ENCODE measurements at regions not wholly inside any gene's neighbourhood (a gene's known extent, or its start where the extent isn't known, plus 50 kb on each side); places are given as distances from the start of the nearest gene placed in this dataset.

DNA sequence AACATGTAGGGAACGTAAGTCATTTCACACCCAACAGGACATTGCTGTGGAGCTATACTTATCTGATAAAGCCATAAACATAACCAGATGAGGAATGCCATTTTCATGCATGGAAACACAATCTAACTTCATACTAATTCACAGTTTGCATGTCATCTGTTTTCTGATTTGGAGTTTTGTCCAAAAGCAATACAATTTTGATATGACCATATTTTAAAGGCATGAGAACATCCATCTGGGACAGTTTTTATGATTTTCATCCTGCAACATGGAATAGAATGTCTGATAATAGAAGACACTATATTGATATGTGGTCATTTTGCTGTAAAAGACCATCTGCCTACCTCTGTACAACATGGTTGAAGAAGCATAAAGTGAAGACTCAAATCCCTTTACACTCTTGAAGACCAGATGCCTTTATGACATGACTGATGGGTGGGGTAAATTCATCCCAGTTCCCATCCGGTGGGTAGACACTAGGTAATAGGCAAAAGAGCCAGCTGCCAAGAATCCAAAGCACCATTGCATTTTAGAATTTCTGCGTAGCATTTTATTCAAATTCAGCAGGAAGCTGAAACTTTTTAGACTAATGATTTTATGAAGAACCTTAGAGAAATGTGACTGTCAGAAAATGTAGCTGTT lies 309.8 kb downstream of the LMO7 start:
- DNase-seq (ENCODE audit: low read depth in 3 of 3), result no peak

DNA sequence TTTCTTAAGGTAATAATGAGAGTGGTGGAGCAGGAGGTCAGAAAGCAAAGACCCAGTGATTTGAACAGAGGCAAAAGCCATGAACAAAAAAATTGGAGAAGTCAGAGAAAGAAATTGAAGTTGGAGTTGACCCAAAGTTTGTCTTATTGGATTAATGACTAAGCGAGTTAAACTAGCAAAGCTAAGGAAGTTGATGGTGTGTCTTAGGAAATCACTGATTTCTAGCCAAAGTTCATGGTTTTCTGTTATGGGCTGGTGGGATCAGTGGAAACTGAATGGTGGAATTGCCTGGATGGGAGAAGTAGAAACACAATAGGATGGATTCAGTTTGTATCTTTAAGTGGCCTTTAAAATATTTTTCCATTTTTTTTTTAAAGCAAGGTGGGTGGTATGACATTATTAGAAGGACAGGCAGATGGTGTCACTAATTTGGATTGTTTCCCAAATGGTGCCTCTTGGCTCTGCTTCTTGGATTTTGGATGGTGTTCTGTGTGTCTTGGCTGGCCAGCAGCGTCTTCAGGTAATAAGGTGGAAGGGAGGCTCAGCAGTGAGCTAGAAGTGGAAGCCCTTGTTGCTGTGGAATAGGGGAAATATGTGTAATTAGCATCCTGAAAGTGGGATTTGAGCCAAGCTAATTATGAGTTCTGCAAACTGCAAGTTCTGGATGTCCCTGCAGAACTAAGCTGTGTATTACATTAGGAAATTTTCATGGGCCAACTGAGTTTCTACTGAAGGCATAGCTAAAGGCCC lies 302.9 kb downstream of the LMO7 start:
- no peak for DNase-seq (ENCODE audit: low read depth in 3 of 3)

DNA sequence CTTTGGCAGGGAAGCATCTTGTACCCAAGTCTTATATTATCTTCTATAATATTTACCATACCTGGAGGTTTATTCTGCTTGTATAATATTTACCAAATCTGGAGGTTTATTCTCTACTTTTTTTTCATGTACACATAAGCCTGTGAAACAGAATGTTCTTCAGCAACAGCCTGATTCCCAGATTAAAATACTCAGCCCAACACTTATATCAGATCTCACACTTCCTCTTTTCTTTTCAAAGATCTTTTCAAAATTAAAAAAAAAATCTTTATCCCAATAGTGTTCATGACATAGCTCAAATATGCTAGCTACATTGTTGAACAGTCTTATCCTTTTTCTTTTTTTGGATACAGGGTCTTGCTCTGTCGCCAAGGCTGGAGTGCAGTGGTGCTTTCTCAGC lies 300.7 kb downstream of the LMO7 start:
- no peak for DNase-seq (ENCODE audit: low read depth in 3 of 3)

- DNase-seq (ENCODE audit: low read depth in 3 of 3), result no peak
Observed at GRCh38 chr13:75935805-75936204, 299.7 kb downstream of the LMO7 start.

DNA sequence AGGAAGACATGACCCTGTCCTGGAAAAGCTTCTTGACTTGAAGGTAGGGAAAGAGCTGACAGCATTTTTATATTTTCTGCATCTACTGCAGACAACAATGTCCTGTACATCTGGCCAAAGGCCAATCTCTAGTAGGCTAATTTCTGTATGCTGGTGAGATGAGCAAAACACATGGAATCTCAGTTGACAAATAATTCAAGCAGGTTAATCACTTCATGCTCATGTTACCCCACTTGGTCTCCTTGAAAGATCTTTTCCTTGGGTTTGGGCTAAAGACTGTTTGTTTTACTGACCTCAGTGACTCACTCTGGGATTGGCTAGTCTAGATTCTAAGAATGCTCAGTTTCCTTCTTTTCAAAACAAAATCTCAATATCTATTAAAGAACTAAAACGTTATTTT lies 298.8 kb downstream of the LMO7 start:
- no peak for DNase-seq (ENCODE audit: low read depth in 3 of 3)

- DNase-seq (ENCODE audit: low read depth in 3 of 3), result no peak
Observed at GRCh38 chr13:75932636-75933035, 296.5 kb downstream of the LMO7 start.

DNA sequence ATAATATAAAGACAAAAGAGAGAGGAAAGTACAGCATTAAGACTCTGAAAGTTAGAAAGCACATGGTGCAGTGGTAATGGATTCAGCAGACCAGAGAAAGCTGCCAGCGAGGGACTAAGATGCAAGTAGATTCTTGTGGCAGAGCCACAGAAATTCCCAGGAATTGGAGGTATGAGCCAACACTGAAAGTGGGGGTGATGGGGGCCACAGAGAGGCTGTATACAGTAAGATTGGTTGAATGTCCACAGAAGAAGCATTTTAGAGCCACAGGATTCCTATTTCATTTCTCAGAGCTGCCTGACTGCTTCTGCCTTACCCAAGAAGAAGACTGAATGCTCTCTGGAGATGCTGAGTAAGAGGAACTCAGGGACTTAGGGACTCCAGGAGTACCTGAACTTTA lies 295.0 kb downstream of the LMO7 start:
- no peak for DNase-seq (ENCODE audit: low read depth in 3 of 3)

DNA sequence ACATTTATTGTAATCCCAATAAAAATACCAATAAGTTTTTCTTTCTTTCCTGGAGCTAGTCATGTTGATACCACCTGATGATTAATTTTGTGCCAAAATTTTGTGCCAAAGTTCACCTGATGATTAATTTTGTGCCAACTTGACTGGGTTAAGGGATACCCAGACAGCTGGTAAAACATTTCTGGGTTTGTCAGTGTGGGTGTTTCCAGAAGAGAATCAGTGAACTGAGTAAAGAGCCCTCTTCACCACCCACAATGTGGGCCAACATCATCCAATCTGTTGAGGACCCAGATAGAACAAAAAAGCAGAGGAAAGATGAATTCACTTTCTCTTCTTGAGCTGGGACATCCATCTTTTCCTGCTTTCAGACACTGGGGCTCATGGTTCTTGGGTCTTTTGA lies 292.9 kb downstream of the LMO7 start:
- DNase-seq (ENCODE audit: low read depth in 3 of 3), result no peak

DNA sequence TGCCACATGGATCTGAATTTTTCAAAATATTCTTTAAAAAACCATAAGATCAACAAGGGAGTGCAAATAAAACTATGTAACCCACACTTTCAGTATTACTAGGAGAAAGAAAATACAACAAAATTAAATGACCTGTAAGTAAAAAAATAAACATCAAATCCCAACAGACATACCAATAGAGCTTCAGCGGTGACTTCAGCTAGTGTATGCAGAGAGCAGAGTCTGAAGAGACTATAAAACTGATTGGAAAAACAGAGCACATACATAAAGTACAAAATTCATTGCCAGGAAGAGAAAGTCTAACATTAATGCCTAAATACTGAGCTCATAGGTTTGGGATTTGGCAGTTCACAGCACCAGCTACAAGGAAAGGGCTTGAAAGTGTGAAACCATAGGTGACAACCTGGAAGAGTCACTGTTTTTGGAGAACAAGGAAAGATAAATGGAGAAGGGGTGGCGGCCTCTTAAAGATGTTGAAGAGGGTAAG lies 291.1 kb downstream of the LMO7 start:
- no peak for DNase-seq (ENCODE audit: low read depth in 3 of 3)

DNA sequence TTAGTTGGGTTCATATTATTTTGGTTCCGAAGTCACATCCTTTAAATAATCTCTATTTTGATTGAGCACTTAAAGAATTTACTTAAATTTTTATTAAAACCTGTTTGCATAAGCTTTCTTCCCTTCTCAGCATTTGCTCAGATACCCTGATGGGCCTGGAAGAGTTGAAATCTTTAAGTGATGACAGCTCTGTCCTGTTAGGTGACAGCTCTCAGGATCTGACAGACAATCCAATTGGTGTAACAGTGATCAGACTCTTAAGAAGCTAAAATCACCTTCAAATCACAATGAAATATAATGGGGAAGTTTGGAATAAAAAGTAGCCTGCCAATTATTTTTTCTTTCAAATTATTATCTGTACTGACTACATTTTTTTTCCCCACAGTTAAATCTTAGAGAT lies 284.4 kb downstream of the LMO7 start:
- DNase-seq (ENCODE audit: low read depth in 3 of 3), result no peak

- DNase-seq (ENCODE audit: low read depth in 3 of 3), result no peak
Observed at GRCh38 chr13:75919660-75920199, 283.6 kb downstream of the LMO7 start.

- DNase-seq (ENCODE audit: low read depth in 3 of 3), result no peak
Observed at GRCh38 chr13:75915066-75915465, 278.9 kb downstream of the LMO7 start.

DNA sequence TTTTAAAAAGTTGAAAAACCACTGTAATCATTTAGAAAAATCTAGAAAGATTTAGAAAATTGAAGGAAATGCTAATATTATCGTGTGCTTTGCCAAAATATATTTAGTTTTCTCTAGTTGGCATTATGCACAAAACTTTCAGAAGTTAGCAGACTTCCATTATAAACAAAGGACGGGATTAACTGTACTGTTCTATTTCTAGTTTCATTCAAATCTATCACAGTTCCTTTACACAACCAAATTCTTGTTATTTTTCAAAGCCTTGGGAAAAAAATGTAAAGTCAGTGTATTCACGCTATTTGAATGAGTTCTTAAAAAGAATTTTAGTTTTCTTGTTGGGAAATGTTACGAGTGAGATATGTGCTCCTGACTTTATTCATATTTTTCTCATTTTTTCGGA lies 277.8 kb downstream of the LMO7 start:
- DNase-seq (ENCODE audit: low read depth in 3 of 3), result no peak

DNA sequence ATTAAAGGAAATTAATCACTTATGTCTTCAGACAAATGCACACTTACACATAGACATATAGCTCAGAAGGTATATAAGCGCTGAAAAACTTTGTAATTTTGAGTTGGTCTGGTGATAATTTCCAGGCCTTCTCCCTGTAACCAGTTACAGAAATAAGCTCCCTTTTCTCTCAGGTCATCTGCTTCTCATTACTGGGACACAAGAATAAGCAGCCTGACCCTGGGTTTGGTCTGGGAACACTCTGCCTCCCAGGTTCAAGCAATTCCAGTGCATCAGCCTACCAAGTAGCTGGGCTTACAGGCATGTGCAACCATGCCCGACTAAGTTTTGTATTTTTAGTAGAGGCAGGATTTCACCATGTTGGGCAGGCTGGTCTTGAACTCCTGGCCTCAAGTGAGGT lies 274.5 kb downstream of the LMO7 start:
- no peak for DNase-seq (ENCODE audit: low read depth in 3 of 3)

All from stimulated activated CD4-positive, alpha-beta T cell treated with anti-CD3 and anti-CD28 coated beads, TNF-alpha, amount 100 ng/mL, for 48 hours (primary cell).